ENCODE measurements at regions not wholly inside any gene's neighbourhood (a gene's known extent, or its start where the extent isn't known, plus 50 kb on each side); places are given as distances from the start of the nearest gene placed in this dataset.

DNA sequence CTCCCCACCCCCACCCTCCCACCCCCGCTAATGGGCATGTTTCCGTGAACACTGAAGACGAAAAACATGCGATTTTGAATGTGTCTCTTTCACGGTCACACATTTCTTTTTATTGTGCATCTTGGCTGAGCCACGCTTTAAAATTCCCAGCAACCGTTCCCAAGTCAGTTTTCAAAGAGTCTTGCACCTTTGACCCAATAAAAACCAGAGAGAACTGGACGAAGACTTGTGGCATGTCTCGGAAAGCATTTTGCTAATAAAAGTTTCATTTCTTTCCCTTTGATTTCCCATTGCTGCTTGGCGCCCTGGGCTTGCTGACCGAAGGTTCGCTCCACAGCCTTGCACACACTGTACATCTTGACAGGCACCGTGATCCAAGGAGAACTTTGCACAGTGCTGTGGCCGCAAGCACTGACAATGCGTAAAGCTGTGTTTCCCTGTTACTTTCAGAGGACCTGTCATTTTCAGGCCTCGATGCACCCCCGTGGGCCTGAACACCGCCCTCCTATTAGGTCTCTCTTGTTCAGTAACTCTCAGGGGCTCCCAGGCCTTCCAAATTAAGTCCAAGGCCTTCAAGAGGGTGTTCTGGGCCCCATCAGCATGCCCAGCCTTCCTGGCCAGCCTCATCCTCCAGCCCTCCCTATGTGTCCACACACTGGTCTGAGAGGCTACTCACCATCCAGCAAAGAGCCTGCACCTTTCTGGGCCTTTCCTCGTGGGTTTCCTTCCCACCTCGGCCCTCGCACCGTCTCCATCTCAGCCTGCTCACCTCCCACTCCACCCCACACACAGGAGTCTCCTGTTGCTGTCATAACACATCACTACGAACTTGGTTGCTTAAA is 63.4 kb upstream of the DIO3 start:
- TF ChIP-seq, protein P1, sequence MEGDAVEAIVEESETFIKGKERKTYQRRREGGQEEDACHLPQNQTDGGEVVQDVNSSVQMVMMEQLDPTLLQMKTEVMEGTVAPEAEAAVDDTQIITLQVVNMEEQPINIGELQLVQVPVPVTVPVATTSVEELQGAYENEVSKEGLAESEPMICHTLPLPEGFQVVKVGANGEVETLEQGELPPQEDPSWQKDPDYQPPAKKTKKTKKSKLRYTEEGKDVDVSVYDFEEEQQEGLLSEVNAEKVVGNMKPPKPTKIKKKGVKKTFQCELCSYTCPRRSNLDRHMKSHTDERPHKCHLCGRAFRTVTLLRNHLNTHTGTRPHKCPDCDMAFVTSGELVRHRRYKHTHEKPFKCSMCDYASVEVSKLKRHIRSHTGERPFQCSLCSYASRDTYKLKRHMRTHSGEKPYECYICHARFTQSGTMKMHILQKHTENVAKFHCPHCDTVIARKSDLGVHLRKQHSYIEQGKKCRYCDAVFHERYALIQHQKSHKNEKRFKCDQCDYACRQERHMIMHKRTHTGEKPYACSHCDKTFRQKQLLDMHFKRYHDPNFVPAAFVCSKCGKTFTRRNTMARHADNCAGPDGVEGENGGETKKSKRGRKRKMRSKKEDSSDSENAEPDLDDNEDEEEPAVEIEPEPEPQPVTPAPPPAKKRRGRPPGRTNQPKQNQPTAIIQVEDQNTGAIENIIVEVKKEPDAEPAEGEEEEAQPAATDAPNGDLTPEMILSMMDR (IDR thresholded peaks at IDR 0.05; ENCODE audit: low read depth, low read length), result no peak
- TF ChIP-seq EZH2phosphoT487 (IDR thresholded peaks at IDR 0.05; ENCODE audit: low read depth), result no peak

All from OCI-LY3 (cell line).